Prostate gland (tissue), 2 donors: ENCODE measurements at regions not wholly inside any gene's neighbourhood (a gene's known extent, or its start where the extent isn't known, plus 50 kb on each side); places are given as distances from the start of the nearest gene placed in this dataset.

Source experiments
- DNase-seq: peaks from one replicate; pipeline ENCODE4 v3.0.0-alpha.2; 2019; ENCODE audit warnings: low spot score
- H3K27ac ChIP-seq, 2 donors: fragments of 200-600 bp; sonication (generic); 2 replicates each; pipeline ENCODE4 v1.5.1; 2017 to 2019
- H3K27me3 ChIP-seq: fragments of 200-600 bp; sonication (generic); replicated peaks from 2 replicates; pipeline ENCODE4 v1.5.1; 2019; ENCODE audit not compliant: insufficient read depth
- H3K36me3 ChIP-seq, 2 donors: fragments of 200-600 bp; sonication (generic); 1 replicate in 1 of 2; 2 replicates in 1 of 2; pipeline versions ENCODE4 v1.5.1 to v1.8.1; 2017 to 2019
- H3K4me1 ChIP-seq: fragments of 200-600 bp; sonication (generic); replicated peaks from 2 replicates; pipeline ENCODE4 v1.5.1; 2019
- H3K4me3 ChIP-seq, 2 donors: fragments of 200-600 bp; sonication (generic); 2 replicates each; pipeline ENCODE4 v1.5.1; 2017 to 2019
- H3K9me3 ChIP-seq: fragments of 200-600 bp; sonication (generic); 2 replicates; pipeline ENCODE4 v1.5.1; 2017
- POLR2A ChIP-seq: fragments of 450-650 bp; IDR thresholded peaks from one replicate; pipeline ENCODE4 v1.6.1; 2016; ENCODE audit warnings: antibody characterized with exemption, mild to moderate bottlenecking
- POLR2AphosphoS5 ChIP-seq: sonication (generic); formaldehyde crosslinking; IDR thresholded peaks from one replicate; pipeline ENCODE4 v1.6.1; 2017; ENCODE audit warnings: antibody characterized with exemption
- WGBS: methylation state at CpG from one replicate; pipeline ENCODE4 v1.1.5; 2018; 5-methylcytosine and 5-hydroxymethylcytosine counted together
- intact Hi-C: fragments of 100-400 bp; cut with DNase I; formaldehyde crosslinking; loops from one replicate; pipeline ENCODE4 v1.14.2; 2022
- TF ChIP-seq, protein P1 (sequence below), 4 experiments: fragments of 200-600 bp in 2 of 4; fragments of 450-650 bp in 2 of 4; sonication (generic) in 2 of 4; IDR thresholded peaks; 1 replicate in 3 of 4; 2 replicates in 1 of 4; pipeline ENCODE4 v1.5.1; 2016 to 2019; ENCODE audit warnings: antibody characterized with exemption in 4 of 4, mild to moderate bottlenecking in 2 of 4, moderate library complexity in 2 of 4

- no peak overlapping the region for H3K27ac ChIP-seq
- H3K4me3 ChIP-seq = no peak overlapping the region
- H3K27me3 ChIP-seq = no peaks in the 10 kb centered on the region
- TF ChIP-seq POLR2A (no peak), POLR2AphosphoS5 (no peak)
- TF ChIP-seq, protein P1, sequence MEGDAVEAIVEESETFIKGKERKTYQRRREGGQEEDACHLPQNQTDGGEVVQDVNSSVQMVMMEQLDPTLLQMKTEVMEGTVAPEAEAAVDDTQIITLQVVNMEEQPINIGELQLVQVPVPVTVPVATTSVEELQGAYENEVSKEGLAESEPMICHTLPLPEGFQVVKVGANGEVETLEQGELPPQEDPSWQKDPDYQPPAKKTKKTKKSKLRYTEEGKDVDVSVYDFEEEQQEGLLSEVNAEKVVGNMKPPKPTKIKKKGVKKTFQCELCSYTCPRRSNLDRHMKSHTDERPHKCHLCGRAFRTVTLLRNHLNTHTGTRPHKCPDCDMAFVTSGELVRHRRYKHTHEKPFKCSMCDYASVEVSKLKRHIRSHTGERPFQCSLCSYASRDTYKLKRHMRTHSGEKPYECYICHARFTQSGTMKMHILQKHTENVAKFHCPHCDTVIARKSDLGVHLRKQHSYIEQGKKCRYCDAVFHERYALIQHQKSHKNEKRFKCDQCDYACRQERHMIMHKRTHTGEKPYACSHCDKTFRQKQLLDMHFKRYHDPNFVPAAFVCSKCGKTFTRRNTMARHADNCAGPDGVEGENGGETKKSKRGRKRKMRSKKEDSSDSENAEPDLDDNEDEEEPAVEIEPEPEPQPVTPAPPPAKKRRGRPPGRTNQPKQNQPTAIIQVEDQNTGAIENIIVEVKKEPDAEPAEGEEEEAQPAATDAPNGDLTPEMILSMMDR (IDR thresholded peaks at IDR 0.05) = no peak
- H3K36me3 ChIP-seq = no peaks in the 10 kb centered on the region
- intact Hi-C loops = no loop called here
- no peak for DNase-seq
- no peaks in the 10 kb centered on the region for H3K9me3 ChIP-seq
- WGBS = 97% methylated on average over 2 of the region's 2 CpGs
- no peaks in the 10 kb centered on the region for H3K4me1 ChIP-seq
These were observed 143.3 kb downstream of the FTCDNL1 start for GRCh38 chr2:199707593-199708185.

DNA sequence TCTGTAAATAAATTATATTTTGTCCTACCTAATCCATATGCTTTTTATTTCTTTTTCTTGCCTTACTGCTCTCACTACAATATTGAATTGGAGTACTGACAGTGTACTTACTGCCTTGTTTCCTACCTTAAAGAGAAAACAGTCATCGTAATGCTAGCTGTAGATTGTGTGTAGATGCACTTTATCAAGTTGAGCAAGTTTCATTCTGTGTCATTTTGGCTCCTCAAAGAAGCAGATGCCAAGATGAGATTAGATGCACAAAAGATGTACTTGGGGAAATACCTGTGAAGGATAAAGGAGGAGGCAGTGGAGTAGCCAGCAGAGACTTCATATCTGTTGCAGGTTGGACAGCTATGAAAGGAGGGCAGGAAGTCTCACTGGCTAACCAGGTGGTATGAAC lies 145.5 kb downstream of the FTCDNL1 start:
- intact Hi-C loops = loop anchor here (1.0 to 2.0 kb wide), 2 partner anchors 33 to 156 kb away; no protein-coding TSS in a partner anchor
- WGBS = 85% methylated on average over 1 of the region's 1 CpG
- no peaks in the 10 kb centered on the region for H3K4me1 ChIP-seq

DNA sequence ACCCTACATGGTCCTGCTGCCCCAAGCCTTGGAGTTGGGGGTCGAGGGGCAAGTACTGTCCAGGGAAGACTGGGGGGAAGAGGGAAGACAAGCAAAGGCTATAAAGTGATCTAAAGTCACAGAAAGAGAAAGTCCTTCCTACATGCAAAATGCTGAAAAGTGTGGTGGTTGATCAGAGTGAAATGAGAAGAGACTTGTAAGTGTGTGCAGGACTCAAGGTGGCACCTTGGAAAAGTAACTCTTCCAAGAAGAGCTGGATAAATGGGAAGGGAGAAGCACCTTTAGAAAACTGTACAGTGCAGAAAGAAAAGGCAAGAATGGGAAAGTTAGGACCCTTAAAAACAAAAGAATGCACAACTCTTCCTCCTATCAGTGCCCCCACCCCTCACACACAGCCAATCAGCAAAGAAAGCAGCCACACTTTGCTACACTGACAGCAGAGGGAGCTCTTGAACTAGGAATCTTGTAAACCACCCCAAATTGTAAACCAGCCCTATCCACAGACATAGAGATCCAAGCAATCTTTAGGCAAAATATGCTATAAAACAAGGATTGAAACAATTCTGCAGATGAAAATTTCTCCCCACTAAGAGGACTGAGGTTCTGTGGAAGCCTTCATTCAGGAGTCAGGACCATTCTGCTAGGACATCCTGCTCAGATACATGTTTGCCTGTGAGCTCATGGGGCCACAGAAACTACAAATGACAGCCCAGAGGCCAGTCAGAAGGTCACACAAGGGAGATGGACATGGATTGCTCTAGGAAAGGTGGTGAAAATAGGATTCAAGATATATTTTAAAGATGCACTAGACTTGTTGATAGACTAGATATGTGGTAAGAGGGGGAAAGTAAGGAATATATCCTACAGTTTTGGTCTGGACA lies 146.4 kb downstream of the FTCDNL1 start:
- peak; percentile 44 for DNase-seq
- Histone ChIP-seq H3K36me3 (no peaks in the 10 kb centered on the region), H3K4me3 (no peak overlapping the region), H3K9me3 (no peaks in the 10 kb centered on the region), H3K4me1 (no peaks in the 10 kb centered on the region), H3K27me3 (no peaks in the 10 kb centered on the region), H3K27ac (no peak overlapping the region)
- 67% methylated on average over 1 of the region's 1 CpG for WGBS
- TF ChIP-seq POLR2AphosphoS5 = no peak
- TF ChIP-seq, protein P1 (IDR thresholded peaks at IDR 0.05) = peak in 3 of 4 experiments; percentile 57 to 71 (median 69)
- intact Hi-C loops = loop anchor here (1.0 to 2.0 kb wide), 2 partner anchors 34 to 157 kb away; no protein-coding TSS in a partner anchor

More for the DNA sequence above, 145.5 kb downstream of the FTCDNL1 start:
- no peaks in the 10 kb centered on the region for H3K36me3 ChIP-seq
- no peak for DNase-seq
- no peaks in the 10 kb centered on the region for H3K9me3 ChIP-seq
- no peak overlapping the region for H3K27ac ChIP-seq
- no peak for TF ChIP-seq POLR2A
- TF ChIP-seq, protein P1 (IDR thresholded peaks at IDR 0.05) = no peak
- TF ChIP-seq POLR2AphosphoS5 = no peak
- no peak overlapping the region for H3K4me3 ChIP-seq
- no peaks in the 10 kb centered on the region for H3K27me3 ChIP-seq

DNA sequence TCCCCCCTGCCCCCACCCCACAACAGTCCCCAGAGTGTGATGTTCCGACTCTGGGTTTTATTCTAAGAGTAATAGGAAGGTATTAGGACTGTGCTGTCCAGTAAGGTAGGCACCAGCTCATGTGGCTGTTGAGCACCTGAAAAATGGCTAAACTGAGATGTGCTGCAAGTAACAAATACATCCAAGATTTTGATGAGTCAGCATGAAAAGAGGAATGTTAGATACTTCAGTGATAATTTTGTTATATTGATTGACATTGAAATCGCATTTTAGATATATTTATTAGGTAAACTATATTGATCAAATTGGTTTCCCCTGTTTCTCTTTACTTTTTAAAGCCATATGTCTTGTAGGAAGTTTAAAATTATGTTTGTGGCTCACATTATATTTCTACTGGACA lies 147.8 kb downstream of the FTCDNL1 start:
- Histone ChIP-seq H3K27me3 (no peaks in the 10 kb centered on the region), H3K9me3 (no peaks in the 10 kb centered on the region), H3K36me3 (no peaks in the 10 kb centered on the region), H3K27ac (no peak overlapping the region), H3K4me1 (no peaks in the 10 kb centered on the region), H3K4me3 (no peak overlapping the region)
- 75% methylated on average over 2 of the region's 2 CpGs for WGBS
- intact Hi-C loops = no loop called here
- DNase-seq = no peak
- no peak for TF ChIP-seq POLR2AphosphoS5
- TF ChIP-seq, protein P1 (IDR thresholded peaks at IDR 0.05) = no peak
- TF ChIP-seq POLR2A = no peak

- DNase-seq = no peak
These were observed 153.5 kb downstream of the FTCDNL1 start for GRCh38 chr2:199697469-199697868.

More at GRCh38 chr2:199697469-199697868, 153.5 kb downstream of the FTCDNL1 start:
- H3K9me3 ChIP-seq = no peaks in the 10 kb centered on the region
- intact Hi-C loops = no loop called here
- no peaks in the 10 kb centered on the region for H3K36me3 ChIP-seq
- no peak overlapping the region for H3K4me3 ChIP-seq
- H3K4me1 ChIP-seq = no peaks in the 10 kb centered on the region
- no peaks in the 10 kb centered on the region for H3K27me3 ChIP-seq
- no peak overlapping the region for H3K27ac ChIP-seq
- TF ChIP-seq, protein P1 (IDR thresholded peaks at IDR 0.05) = no peak
- no peak for TF ChIP-seq POLR2A
- no peak for TF ChIP-seq POLR2AphosphoS5
